ENCODE measurements at regions not wholly inside any gene's neighbourhood (a gene's known extent, or its start where the extent isn't known, plus 50 kb on each side); places are given as distances from the start of the nearest gene placed in this dataset.
"Not testable (repeated sequence)": the region's sequence is repeated elsewhere in the genome, so short reads cannot be mapped to it uniquely, and the experiment has no call there.

DNA sequence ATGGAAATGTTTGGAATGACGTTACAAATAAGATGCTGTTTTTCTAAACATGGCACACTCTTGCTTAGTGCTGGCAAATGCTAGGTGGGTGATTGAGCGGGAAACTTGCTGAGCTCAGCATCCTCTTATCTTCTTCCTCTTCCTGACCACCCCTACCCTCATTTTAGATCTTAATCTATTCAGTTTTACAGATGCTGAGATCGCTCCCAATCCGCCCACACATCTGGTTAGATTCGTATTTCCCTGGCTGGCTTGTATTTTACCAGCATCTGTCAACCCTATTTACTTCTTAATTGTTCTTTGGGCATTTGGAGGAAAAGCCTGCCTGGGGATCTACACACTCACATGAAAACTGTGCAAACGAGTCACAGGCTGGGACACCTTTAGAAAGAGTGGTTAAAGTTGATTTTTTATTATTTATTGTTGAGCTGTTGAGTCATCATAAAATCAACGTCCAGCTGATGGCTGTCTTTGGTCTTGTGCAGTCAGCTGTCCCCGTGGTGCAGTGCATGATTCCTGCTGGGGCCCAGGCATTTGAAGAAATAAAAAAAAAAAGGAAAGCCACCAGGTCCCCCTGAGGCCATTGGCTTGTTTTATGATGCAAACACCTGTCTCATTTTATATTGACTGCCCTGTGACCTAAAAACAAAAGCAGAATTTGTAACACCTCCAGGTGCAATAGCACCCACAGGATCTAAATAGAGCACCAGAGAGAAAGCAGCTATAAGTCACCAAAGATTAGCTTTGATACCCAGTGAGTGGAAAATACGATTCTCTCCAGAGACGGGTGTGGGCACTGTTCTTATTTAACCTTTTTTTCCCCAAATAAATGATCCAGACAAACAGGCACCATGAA lies 258.6 kb downstream of the HS3ST3B1 start:
- DNase-seq (ENCODE audit: low read depth in 2 of 2) = no peak

DNA sequence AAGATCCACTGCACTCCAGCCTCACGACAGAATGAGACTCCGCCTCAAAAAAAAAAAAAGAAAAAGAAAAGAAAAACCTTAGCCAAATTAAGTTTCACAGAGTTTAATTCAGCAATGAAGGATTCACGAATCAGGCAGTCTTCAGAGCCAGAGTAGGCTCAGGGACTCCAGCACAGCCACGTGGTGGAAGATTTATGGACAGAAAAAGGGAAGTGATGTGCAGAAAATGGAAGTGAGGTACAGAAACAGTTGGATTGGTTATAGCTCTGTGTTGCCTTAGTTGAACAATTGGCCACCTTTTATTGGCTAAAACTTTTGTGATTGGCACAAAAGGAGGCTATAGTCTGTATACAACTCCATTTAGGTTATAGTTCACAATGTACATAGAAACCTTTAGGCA lies 256.6 kb downstream of the HS3ST3B1 start:
- DNase-seq (ENCODE audit: low read depth in 2 of 2) = no peak

DNA sequence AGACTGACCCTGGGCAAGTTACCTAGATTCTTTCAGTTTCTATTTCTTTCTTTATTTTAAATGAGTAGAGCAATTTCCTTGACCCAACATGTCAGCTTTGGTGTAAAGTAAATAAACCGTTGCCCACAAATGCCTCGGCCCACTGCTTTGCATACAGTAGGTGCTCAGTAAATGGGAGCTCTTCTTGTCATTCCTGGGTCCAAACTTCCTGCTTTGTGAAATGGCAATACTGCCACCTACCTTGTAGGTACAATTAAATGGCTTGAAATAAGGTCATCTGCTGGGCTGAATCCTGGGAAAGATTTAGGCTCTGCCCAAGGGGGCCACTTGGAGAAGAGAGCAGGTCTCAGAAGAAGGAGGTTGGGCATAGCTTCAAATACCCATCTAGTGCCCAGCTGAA lies 253.0 kb downstream of the HS3ST3B1 start:
- no peak for DNase-seq (ENCODE audit: low read depth in 2 of 2)

DNA sequence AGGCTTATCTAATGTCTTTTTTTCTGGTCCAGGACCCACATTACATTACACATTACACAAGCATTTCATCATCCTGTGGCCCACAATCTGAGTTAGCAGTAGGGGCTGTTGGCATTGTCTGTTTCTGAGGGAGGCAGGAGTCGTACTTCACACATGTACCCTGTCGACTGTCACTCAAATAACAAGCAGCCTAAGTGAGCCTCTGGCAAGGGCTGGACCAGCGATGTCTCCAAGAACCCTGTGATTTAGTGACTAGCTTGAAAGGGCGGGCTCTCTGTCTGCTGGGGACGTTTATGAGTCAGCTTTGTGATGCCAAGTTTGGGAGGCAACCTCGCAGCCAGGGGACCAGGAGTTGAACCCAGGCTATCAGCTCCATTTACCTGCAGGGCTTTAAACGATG lies 251.4 kb downstream of the HS3ST3B1 start:
- no peak for DNase-seq (ENCODE audit: low read depth in 2 of 2)

DNA sequence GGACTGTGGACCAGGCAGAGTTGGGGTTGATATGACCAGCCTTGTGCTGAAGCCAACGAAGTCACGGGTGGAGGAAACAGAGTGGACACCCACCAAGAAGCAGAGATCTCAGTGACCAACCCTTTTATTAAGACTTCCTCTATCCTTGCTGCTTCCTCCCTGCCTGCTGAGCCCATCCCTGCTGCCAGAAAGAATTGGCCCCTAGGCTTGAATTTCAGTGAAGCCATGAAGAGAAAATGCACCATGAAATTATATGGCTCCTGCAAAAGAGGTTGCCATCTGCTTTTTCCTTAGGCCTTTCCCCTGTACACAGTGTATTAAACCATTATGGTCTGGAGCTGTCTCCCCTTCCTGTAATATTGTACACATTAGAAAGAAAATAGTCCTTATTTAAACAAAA lies 246.7 kb downstream of the HS3ST3B1 start:
- no peak for DNase-seq (ENCODE audit: low read depth in 2 of 2)

DNA sequence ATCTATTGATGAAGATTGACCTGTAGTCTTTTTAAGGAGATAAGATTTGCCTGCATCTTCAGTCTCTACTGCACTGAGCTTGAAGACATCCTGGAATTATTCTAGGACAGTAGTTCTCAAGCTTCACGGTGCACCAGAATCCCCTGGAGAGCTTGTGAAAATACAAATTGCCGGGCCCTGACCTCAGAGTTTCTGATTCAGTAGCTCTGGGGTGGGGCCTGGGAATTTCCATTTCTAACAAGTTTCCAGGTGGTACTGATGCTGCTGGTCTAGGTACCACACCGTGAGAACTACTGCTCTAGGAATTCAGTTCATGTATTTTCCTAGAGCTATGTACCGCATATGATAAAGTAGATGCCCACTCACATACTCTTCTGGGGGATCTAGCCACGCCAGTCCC lies 246.1 kb downstream of the HS3ST3B1 start:
- DNase-seq (ENCODE audit: low read depth in 2 of 2) = no peak

DNA sequence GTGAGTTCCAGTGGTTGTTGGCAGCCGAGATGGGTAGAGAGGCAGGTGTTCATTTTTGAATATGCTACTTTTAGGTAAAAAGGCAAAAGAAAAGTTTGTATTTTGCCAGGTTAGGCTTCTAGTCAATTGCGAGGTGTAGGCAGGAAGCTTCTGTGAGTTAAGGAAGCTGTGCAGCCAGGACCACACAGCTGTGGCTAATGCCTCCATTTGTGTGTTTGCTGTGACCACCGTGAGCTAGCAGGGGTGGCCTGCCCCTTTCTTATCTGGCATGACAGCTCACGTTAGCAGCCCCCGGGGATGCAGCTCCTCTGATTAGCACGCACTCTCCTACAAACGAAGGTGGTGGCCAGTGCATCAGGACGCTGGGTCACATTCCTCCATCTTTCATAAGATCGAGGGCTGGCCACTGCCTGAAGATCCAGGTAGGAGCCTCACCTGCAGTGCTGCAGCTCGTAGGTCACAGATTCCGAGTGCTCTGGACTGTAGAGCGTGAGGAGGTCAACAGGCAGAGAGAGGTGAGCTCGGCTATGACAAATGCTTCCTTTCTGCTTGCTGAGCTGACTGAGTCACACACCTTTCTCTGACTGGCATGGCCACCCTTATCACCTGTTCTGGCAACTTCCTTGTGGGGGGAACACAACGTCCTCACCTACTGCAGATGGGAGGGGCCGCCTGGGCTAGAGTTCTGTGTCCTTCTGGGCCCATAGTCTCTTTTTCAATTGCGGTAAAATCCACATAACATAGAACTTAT lies 244.4 kb downstream of the HS3ST3B1 start:
- no peak for DNase-seq (ENCODE audit: low read depth in 2 of 2)

DNA sequence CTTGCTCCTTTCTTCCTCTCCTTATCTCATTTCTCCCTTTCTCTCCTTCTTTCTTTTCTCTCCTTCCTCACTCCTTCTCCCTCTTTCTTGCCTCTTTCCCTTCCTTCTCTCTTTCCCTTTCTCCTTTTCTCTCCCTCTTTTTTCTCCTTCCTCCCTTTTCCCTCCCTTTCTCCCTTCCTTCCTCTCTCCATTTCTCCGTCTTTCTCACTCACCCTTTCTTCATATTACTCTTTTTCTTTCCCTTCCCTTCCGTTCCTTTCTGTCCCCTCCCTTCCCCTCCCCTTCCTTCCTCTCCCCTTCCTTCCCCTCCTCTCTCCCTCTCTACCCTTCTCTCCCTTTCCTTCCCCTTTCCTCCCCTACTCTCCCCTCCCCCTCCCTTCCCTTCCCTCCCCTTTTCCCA lies 240.8 kb downstream of the HS3ST3B1 start:
- no peak for DNase-seq (ENCODE audit: low read depth in 2 of 2)

DNA sequence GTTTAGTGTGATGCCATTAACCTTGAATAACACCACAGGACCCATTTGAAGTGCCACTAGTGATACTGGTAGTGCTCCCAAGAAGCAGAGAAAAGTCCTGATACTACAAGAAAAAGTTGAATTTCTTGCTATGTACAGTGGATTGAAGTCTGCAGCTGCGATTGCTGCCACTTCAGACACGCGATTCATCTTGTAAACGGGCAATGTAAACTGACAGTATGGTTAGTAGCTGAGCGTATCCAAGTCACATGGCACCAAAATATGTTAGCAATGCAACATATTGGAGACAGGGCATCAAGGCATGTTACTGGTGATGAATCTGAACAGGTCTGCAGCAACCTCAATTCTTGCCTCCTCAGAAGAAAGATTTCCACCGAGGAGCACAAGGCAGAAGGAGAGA lies 238.9 kb downstream of the HS3ST3B1 start:
- DNase-seq (ENCODE audit: low read depth in 2 of 2) = no peak

DNA sequence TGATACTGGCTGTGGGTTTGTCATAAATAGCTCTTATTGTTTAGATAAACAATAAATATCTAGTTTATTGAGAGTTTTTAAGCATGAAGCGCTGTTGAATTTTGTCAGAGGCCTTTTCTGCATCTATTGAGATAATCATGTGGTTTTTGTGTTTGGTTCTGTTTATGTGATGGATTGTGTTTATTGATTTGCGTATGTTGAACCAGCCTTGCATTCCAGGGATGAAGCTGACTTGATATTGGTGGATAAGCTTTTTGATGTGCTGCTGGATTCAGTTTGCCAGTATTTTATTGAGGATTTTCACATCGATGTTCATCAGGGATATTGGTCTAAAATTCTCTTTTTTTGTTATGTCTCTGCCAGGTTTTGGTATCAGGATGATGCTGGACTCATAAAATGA lies 231.4 kb downstream of the HS3ST3B1 start:
- not testable (repeated sequence) for DNase-seq (ENCODE audit: low read depth in 2 of 2)

DNA sequence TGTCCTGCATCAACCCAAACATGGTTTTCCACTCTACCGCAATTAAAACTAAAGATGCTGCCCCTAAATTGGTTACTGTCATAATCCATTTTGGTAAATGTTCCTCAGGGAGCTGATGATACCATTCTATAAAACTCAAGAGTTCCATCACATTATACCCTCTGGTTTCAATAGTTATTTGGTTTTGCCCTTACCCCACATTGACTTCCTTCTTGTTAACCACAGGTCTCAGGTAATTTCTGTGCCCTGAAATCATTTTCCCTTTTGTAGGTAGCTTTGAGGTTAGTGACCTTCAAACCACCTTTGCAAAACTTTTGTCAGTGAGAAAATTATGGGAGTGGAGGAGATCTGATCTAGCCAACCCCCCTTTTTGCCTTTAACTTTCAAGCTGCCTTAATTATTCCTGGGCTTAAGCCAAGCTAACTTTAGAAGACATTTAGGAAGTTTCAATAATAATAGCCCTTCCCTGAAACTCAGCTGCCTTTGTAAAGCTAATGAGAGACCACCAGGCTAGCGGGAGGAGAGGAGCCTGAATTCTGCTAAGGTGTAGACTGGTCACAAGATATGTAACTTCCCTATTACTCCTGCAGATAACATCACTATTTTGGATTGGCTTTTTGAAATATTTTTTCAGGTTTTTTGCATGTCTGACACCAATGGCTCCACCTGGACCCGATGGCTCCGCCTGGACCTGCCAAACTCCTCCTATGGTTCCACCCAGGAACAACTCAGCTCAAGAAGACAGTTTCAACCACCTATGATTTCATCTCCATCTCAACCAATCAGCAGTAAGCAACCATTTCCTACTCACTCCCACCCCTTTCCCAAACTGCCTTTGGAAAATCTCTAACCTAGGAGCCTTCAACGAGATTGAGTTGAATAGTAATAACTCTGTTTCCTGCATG lies 224.9 kb downstream of the HS3ST3B1 start:
- no peak for DNase-seq (ENCODE audit: low read depth in 2 of 2)

DNA sequence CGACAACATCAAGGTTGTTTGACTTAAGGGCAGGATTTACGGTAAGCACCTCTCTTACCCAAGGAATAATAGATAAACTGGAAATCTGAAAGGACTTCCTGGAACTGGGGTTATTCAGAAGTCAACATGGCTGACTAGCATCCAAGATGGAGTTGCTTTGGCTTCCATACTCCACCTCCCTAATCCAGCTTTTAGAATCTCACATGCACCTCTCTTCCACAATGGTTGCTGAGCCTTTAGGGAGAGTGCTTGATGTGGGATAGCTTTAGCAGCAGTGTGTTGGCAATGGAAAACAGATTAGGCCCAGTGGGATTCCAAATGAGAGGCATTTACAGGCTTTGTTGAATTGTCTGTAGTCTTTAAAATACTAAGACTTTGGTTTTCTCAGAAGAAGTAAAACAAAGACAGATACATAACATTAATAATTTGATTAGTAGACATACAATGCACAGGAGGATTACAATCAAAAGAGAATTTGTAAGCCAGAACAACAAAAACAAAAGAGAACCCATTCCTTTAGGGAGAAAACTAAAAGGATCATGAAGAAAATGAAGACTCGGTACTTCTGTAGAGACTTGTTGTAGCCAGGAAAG lies 222.0 kb downstream of the HS3ST3B1 start:
- DNase-seq (ENCODE audit: low read depth in 2 of 2) = no peak

DNA sequence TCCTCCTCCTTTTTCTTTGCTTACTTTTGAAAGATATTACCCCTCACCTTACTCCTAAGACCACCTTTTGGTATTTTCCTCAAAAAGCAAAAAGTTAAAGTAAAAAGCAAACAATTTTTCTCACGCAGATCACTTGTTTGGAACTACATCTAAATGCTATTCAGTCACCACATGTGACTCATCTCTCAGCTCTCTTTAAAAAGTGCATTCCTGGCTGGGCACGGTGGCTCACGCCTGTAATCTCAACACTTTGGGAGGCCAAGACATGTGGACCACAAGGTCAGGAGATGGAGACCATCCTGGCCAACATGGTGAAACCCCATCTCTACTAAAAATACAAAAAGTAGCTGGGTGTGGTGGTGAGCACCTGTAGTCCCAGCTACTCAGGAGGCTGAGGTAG lies 218.0 kb downstream of the HS3ST3B1 start:
- not testable (repeated sequence) for DNase-seq (ENCODE audit: low read depth in 2 of 2)

DNA sequence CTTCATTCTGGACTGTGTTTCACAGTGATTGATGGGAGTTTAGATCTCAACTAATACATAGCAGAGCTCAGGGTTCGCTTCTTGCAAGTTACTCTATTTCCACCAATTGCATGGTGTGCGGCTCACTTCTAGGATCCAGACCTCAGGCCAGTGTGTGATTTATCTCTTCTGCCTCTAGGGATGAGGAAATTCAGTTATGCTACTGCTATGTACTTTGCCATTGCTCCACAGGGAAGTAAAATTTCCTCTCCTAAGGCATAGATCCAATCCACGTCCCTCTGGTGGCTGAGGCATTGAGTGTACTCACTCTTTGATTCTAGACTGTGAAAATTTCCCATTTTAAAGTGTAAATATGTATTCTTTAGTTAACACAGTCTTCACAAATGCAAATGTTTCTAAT lies 214.1 kb downstream of the HS3ST3B1 start:
- no peak for DNase-seq (ENCODE audit: low read depth in 2 of 2)

DNA sequence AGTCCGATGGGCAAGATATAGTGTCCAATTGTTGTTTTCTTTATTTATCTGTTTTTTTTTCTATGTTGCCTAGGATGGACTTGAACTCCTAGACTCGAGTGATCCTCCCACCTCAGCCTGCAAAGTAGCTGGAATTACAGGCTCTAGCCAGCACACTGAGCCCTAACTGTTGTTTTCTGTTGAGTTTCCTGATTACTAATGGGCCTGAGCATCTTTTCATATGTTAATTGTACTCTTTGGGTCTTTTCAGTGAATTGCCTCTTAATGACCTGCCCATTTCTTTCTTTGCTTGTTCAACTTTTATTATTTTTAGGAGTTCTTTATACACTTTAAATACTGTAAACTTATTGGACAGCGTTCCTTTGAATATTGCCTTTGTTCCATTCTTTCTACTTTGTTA lies 213.0 kb downstream of the HS3ST3B1 start:
- no peak for DNase-seq (ENCODE audit: low read depth in 2 of 2)

DNA sequence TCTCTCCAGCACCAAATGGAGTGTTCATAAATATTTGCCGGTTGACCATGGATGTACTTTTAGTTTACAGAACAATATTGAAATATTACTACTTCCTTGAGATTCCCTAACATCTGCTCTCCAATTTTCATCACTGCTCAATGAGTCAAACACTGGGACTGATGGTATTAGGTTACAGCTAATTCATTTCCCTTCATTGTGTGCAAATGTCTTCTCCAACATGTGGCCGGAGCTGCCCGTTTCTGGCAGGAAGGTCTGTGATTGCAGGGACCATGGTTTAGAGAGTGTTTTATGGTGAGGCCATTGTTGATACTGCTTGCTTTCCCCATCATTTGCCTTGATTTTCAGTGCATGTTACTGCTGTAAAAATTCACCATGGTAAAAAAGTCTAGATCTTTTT lies 209.3 kb downstream of the HS3ST3B1 start:
- no peak for DNase-seq (ENCODE audit: low read depth in 2 of 2)

DNA sequence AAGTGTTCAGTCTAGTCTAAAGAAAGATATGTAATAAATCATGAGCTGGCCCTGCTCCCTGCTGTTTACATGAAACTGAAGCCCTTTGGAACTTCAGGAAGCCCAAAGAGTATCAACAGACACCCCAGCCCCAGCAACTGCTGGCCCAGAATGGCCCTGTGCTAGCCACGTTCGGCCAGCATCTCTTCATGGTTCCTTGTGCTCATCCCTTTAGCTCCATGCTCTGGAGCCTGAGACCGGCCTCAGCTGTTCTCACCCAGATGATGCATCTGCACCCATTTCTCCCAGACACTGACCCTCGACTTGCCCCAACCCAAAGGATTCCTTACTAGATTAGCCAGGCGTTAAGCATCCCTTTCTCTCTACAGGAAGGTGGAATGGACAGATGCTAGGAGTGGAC lies 207.3 kb downstream of the HS3ST3B1 start:
- DNase-seq (ENCODE audit: low read depth in 2 of 2) = no peak

DNA sequence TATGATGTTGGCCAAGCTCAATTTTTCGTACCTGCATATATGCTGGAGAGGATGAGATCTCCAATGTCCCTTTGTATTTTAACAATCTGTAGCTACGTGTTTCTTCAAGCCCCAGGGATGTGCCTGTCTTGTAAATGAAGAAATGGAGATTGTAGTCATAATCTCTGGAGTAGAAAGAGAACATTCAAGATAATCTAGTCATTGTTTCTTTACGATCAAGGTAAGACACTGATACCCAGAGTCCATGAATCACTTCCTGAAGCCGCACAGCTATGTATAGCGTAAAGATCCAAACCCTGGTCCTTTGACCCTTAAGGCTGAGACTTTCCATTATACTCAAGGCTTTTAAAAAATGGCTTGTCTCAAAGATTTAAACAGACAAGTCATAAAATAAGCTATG lies 205.5 kb downstream of the HS3ST3B1 start:
- DNase-seq (ENCODE audit: low read depth in 2 of 2) = no peak

DNA sequence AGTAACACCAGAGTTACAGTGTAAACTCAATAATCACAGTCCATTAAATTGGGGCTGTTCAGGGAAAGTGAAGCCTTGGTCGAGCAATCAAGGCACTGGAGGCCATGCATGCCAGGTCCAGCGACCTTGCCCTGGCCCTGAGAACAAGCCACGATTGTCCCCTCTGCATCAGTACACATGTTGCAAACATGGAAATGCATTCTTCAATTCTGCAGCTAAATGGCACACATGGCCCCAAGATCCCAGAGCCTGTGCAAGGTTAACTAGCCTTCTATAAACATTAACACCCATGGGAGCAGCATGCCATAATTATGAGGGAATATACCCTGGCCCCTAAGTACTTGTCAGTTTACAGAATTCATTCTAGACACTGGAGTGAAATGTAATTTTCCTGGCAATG lies 204.7 kb downstream of the HS3ST3B1 start:
- DNase-seq (ENCODE audit: low read depth in 2 of 2) = no peak

DNA sequence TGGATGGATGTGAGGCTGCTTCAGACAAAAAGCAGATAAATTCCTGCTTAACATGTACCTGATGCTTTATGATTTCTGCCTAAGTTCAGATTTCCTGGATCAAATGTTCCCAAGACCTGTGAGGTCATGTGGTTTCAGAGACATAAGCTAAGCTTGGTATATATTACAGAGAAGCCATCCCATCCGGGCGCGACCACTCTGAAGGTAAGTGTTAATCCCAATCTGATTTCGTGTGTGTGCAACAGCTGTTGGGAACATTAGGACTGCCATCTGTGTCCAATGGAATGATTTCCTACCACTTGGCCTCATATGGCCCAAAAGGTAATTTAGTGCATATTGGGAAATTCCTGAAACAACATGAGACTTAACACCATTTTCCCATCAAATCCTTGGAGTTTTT lies 199.1 kb downstream of the HS3ST3B1 start:
- no peak for DNase-seq (ENCODE audit: low read depth in 2 of 2)

DNA sequence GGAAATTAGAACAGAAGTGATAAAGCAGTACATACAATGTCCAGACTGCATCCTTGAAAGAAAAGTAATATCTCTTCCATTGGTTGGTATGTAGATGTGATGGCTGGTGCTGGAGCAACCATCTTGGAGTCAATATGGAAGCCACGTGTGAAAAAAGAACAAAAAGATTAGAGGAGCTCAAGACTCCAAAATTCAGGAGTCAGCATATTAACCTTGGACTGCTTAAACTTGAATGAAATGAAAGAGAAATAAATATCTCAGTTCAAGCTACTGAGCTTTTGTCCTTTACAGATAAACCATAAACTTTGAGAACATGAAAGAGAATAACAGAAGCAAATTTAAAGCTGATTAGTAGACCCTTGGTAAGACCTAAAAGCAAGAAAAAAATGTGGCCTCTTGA lies 197.9 kb downstream of the HS3ST3B1 start:
- DNase-seq (ENCODE audit: low read depth in 2 of 2) = no peak

DNA sequence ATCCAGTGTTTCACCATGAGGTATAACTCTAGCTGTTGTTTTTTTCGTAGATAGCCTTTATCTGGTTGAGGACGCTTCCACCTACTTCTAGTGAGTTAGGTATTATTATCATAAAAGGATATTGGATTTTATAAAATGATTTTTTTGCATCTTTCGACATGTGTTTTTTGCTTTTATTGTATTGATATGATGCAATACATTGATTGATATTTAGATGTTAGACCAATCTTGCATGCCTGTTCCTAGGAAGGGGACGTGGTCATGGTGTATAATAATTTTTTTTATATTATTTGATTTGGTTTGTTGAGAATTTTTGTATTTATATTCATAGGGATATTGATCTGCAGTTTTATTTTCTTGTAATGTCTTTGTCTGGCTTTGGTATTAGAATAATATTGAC lies 193.3 kb downstream of the HS3ST3B1 start:
- no peak for DNase-seq (ENCODE audit: low read depth in 2 of 2)

Data from stimulated activated CD4-positive, alpha-beta T cell treated with anti-CD3 and anti-CD28 coated beads, Interleukin-15, amount 100 ng/mL, for 48 hours (primary cell).